Pulmonary artery endothelial cell (primary cell): ENCODE measurements at regions not wholly inside any gene's neighbourhood (a gene's known extent, or its start where the extent isn't known, plus 50 kb on each side); places are given as distances from the start of the nearest gene placed in this dataset.
"Not testable (repeated sequence)": the region's sequence is repeated elsewhere in the genome, so short reads cannot be mapped to it uniquely, and the experiment has no call there.

ENCODE experiments used
- DNase-seq: peaks from one replicate; pipeline ENCODE4 v3.0.0-alpha.2; 2011; ENCODE audit warnings: low read depth, low spot score

DNA sequence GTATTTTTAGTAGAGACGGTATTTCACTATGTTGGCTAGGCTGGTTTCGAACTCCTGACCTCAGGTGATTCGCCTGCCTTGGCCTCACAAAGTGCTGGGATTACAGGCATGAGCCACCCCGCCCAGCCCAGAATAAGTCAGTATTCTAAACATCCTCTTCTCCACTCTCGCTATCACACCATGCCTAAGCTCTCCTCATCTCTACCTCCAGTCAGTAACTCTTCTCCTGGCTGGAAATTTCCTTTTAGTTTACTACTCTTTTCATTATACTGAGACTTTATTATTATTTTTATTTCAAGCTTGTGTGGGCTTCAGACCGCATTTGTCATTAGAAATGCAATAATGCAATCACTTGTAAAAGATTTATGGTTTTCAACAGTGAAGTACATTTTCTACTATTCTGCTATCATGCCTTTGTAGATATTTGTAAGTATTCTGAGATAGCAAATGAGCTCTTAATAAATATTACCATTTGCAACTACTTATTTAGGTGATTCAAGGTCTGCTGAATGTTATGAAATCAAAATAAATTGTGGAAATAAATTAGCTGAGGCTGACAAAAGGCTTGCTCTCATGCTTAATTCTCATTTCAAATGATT lies 617.3 kb upstream of the GOT2 start:
- DNase-seq: no peak

- no peak for DNase-seq
Observed at GRCh38 chr16:59350670-59351069, 616.6 kb upstream of the GOT2 start.

GRCh38 chr16:59342669-59343068 lies 608.6 kb upstream of the GOT2 start:
- DNase-seq: no peak

GRCh38 chr16:59341368-59341767 lies 607.3 kb upstream of the GOT2 start:
- DNase-seq: no peak

DNA sequence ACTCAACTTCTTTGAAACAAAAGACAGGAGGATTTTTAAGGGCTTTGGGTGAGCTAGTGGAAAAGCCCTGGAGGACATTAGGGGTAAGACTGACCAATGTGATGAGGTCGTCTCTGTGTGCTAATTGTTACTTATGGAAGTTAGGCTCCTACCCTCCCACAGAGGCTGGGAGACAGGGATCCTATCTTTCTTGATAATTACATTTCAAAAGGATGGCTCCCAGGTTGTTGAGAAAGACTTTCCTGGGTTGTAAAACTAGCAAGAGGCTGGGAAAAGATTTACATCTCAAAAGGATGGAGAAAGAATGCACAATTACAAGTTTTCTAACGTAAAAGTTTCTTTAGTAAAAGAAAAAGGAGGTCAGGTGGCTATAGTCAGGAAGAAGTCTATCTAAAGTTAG lies 605.8 kb upstream of the GOT2 start:
- no peak for DNase-seq

- DNase-seq: no peak
Observed at GRCh38 chr16:59336136-59336695, 602.1 kb upstream of the GOT2 start.

GRCh38 chr16:59331708-59332107 lies 597.6 kb upstream of the GOT2 start:
- DNase-seq: not testable (repeated sequence)

DNA sequence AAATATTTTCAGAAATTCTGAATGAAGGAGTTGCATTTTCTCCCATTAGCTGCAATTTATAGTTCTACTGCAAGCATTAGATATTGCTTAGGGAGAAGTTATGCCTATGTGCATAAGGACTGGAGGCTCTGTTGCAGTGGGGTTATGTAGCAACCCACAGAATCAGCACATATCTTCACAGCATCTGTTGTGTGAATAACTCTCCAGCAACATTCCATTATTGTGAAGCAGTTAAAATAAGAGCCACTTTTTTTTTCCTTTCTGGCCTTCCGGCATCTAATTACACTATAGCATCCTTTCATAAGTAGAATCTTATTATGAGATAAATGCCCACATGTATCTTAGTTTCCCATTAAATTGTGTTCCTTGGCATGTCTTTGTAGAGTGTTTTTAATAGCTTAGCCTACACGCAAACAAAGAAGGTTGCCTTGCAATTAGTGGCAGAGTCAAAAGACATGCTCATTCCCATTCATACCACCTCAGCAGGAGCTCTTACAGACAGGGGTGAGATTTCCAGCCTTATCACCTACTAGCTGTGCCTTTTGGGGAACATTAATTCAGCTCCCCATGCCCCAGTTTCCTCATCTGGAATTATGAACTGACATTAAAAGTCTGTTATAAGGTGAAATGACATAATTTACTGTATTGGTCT lies 596.0 kb upstream of the GOT2 start:
- DNase-seq: no peak

GRCh38 chr16:59328961-59329360 lies 594.8 kb upstream of the GOT2 start:
- DNase-seq: no peak

DNA sequence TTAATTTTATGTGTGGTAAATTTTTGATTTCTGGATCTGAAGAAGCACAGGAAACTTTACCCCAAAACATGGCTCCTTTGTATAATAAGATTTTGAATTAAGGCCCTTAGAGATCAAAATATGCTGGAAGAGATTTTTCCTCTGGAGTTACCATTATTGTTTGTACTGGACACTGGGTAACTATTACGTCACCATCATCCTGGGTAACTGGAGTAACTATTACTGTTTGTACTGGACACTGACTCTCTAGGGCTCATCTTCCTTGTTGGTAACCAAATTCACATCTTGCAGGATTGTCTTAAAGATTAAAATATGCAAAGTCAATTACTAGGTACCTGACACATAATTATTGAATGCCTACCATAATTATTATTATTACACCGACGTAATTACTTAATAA lies 593.8 kb upstream of the GOT2 start:
- DNase-seq: no peak

DNA sequence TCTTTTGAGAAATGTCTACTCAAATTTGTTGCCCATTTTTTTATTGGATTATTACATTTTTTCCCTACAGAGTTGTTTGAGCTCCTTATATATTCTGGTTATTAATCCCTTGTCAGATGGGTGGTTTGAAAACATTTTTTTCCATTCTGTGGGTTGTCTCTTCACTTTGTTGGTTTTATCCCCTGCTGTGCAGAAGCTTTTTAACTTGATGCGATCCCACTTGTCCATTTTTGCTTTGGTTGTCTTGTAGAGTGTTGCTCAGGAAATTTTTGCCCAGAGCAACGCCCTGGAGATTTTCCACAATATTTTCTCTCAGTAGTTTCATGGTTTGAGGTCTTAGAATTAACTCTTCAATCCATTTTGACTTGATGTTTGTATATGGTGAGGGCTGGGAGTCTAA lies 592.8 kb upstream of the GOT2 start:
- no peak for DNase-seq

- no peak for DNase-seq
Observed at GRCh38 chr16:59324462-59324861, 590.3 kb upstream of the GOT2 start.

DNA sequence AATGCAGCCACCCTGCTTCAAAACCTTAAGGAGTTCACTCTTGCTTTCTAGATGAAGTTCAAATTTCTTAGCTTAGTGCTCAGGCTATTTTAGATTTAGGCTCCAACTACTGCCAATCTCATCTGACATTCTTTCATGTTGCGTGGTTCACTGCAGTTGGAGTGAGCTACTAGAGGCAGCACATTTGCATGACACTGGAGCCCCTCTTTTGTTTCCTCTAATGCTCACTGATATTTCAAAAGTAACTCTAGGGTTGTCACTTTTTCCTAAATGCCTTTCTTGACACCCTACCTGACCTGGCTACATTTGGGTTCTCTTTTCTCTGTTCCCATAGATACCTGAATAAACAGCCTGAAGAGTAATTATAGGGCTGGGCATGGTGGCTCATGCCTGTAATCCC lies 586.5 kb upstream of the GOT2 start:
- DNase-seq: no peak

DNA sequence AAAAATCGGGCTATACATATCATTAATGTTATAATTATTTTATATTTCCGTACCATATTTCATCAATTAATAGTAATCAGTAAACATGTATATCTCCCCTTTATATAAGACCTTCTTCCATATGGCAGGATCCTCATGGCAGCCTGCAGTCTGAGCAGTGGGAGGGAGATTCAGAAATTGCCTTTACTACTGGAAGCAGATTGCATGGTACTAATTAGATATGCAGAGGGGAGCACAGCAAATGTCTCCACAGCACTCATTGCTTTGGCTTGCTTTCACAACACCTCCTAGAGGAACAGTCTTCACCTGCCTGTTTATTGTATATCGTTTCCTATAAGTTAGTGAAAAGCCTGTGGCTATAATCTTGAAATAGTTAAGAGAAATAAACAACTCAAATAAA lies 585.8 kb upstream of the GOT2 start:
- no peak for DNase-seq

DNA sequence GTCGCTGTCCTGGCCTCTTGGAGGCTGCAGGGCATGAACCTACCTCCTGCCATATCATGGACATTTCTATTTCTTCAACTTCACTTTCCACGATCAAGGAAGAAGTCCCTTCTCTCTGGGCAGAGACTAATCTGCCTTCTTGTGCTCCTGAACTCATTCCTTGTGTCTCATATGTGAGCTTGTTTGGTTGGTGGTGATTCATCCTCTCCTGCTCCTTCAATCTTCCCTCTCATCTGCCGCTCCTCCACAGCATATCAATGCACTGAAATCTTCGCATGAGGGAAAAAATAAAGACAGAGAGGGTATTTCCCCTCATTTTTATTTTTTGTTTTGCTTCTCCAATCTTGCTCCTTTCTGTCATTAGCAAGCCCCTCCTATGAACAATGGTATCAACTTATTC lies 571.7 kb upstream of the GOT2 start:
- DNase-seq: no peak

DNA sequence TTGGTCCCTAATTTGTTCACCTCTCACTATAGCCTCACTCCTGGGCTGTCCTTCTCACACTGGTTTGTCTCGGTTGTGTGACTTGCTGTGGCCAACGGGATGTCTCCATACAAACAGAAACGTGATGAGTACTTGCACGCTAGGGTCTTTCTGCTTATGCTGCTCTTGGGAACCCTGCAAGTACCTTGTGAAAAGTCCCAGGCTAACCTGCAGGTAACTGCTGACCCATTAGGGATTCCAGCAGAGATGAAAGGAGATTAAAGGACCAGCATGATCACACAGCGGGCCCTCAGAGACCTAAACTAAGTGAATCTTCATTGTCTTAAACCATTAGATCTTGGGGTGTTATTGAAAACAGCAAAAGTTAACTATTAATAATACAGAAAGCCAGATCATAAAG lies 562.8 kb upstream of the GOT2 start:
- no peak for DNase-seq

GRCh38 chr16:59295993-59296736 lies 562.0 kb upstream of the GOT2 start:
- DNase-seq: no peak

GRCh38 chr16:59295474-59295873 lies 561.4 kb upstream of the GOT2 start:
- DNase-seq: no peak

GRCh38 chr16:59290718-59291117 lies 556.6 kb upstream of the GOT2 start:
- no peak for DNase-seq

DNA sequence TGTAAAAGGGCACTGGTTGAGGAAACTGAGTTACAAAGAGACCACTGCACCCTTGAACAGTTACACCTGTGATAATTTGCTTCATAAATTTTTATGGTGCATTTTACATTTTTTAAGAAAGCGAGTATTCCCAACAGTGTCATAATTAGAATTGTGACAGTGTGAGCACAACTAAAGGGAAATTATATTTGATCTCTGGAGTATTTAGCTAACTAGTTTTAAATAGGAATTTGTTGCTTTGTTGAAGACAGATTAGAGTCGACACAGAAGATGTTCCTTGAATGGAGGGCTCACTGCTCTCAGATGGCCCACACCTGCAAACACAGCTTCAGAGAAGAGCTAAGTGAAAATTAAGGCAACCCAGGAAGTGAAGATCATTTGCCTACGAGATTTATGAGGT lies 555.0 kb upstream of the GOT2 start:
- DNase-seq: no peak

DNA sequence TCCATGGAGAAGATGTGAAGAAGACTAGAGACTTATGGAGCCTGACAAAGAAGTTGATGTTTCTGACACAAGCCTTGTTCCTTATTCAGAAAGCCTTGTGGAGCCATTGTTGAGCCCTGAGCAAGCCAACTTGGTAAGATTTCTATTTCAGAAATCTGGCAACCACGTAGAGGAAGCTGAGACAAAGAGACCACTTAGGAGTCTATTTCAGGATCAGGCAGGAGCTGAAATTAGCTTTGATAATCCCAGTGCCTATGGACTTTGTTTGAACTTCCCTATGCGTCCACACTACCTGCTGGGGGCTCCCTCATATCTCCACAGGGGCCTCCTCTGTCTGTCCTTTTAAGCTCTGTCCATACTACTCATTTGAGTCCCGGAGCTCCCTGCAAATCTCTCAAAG lies 540.0 kb upstream of the GOT2 start:
- no peak for DNase-seq

GRCh38 chr16:59263955-59264354 lies 529.8 kb upstream of the GOT2 start:
- no peak for DNase-seq

- no peak for DNase-seq
Observed at GRCh38 chr16:59260892-59261291, 526.8 kb upstream of the GOT2 start.
